Colonic mucosa (tissue), 4 donors: ENCODE measurements at regions not wholly inside any gene's neighbourhood (a gene's known extent, or its start where the extent isn't known, plus 50 kb on each side); places are given as distances from the start of the nearest gene placed in this dataset.

Experiments used
- DNase-seq: peaks from one replicate; pipeline ENCODE4 v3.0.0-alpha.2; 2020
- H3K27ac ChIP-seq: fragments of 200-600 bp; one replicate; pipeline ENCODE4 v1.8.0; 2021
- H3K27me3 ChIP-seq: fragments of 200-600 bp; one replicate; pipeline ENCODE4 v1.8.0; 2021
- H3K36me3 ChIP-seq: fragments of 200-600 bp; one replicate; pipeline ENCODE4 v1.8.0; 2021
- H3K4me1 ChIP-seq: fragments of 200-600 bp; one replicate; pipeline ENCODE4 v1.8.0; 2021; ENCODE audit warnings: mild to moderate bottlenecking
- H3K4me3 ChIP-seq: fragments of 200-600 bp; one replicate; pipeline ENCODE4 v1.8.0; 2021
- H3K9ac ChIP-seq, 2 donors: one replicate each; pipeline ENCODE4 v1.7.0; 2013; ENCODE audit warnings: control low read depth in 2 of 2, low read depth in 2 of 2, low read length in 2 of 2
- H3K9me3 ChIP-seq: fragments of 200-600 bp; one replicate; pipeline ENCODE4 v1.8.0; 2021
- CTCF ChIP-seq: fragments of 200-600 bp; IDR thresholded peaks from one replicate; pipeline ENCODE4 v1.8.0; 2022; ENCODE audit warnings: antibody characterized with exemption, mild to moderate bottlenecking
- intact Hi-C: fragments of 100-400 bp; cut with DNase I; formaldehyde crosslinking; loops from one replicate; pipeline ENCODE4 v1.14.1; 2022
- donor health status: healthy.
- donor health status: DM: no; HTN: no; CAD: no.
- donor health status: DM: no; HTN: no; CAD: no.

- H3K9ac ChIP-seq = no peak overlapping the region
- H3K27me3 ChIP-seq = no peaks in the 10 kb centered on the region
- TF ChIP-seq CTCF = no peak
- DNase-seq = no peak
- no peak overlapping the region for H3K4me3 ChIP-seq
- no peaks in the 10 kb centered on the region for H3K4me1 ChIP-seq
- no peak overlapping the region for H3K27ac ChIP-seq
- H3K9me3 ChIP-seq = no peaks in the 10 kb centered on the region
- no peaks in the 10 kb centered on the region for H3K36me3 ChIP-seq
- intact Hi-C loops = no loop called here
These were observed 62.8 kb upstream of the PROK2 start for GRCh38 chr3:71847794-71848193.

GRCh38 chr3:71846185-71846584 is 61.2 kb upstream of the PROK2 start:
- no peak for TF ChIP-seq CTCF
- Histone ChIP-seq H3K27ac (no peak overlapping the region), H3K9me3 (no peaks in the 10 kb centered on the region), H3K36me3 (no peaks in the 10 kb centered on the region), H3K9ac (no peak overlapping the region), H3K27me3 (no peaks in the 10 kb centered on the region), H3K4me1 (no peaks in the 10 kb centered on the region), H3K4me3 (no peak overlapping the region)
- DNase-seq = no peak
- intact Hi-C loops = no loop called here

DNA sequence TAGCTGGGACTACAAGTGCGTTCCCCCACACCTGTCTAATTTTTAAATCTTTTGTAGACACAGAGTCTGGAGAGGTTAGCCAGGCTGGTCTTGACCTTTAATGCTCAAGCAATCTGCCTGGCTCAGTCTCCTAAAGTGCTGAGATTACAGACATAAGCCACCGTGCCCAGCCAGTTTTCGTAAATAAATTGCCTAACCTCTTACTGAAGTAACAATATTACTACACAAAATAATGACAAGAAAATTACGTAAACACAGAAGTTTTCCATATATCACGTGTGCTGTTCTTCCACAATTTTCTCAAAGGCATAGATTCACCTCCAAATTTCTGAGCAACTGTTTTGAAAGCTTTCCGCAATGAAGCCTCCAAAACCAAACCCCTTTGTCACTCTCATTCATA is 58.1 kb upstream of the PROK2 start:
- intact Hi-C loops = no loop called here
- no peak overlapping the region for H3K27ac ChIP-seq
- no peaks in the 10 kb centered on the region for H3K4me1 ChIP-seq
- H3K9me3 ChIP-seq = no peaks in the 10 kb centered on the region
- no peaks in the 10 kb centered on the region for H3K27me3 ChIP-seq
- H3K4me3 ChIP-seq = no peak overlapping the region
- H3K36me3 ChIP-seq = no peaks in the 10 kb centered on the region
- no peak overlapping the region for H3K9ac ChIP-seq
- no peak for TF ChIP-seq CTCF
- DNase-seq = no peak

- DNase-seq = no peak
- Histone ChIP-seq H3K9me3 (no peaks in the 10 kb centered on the region), H3K4me3 (no peak overlapping the region), H3K27me3 (no peaks in the 10 kb centered on the region), H3K27ac (no peak overlapping the region), H3K4me1 (no peaks in the 10 kb centered on the region), H3K36me3 (no peaks in the 10 kb centered on the region), H3K9ac (no peak overlapping the region)
- no peak for TF ChIP-seq CTCF
- intact Hi-C loops = no loop called here
These were observed 53.5 kb upstream of the PROK2 start for GRCh38 chr3:71838406-71838805.
